Common myeloid progenitor, CD34-positive (primary cell): ENCODE measurements at regions not wholly inside any gene's neighbourhood (a gene's known extent, or its start where the extent isn't known, plus 50 kb on each side); places are given as distances from the start of the nearest gene placed in this dataset.

Experiments
- CTCF ChIA-PET: fragments of 350-600 bp; sonication (Branson Sonifier 250); formaldehyde crosslinking; loops from one replicate; lab custom pipeline; 2021; ENCODE audit warnings: antibody characterized with exemption; lab: Charles Lee
- POLR2A ChIA-PET: fragments of 350-600 bp; sonication (Branson Sonifier 250); formaldehyde crosslinking; loops from one replicate; lab custom pipeline; 2021; ENCODE audit warnings: antibody characterized with exemption; lab: Charles Lee
- DNase-seq, 3 donors: peaks; one replicate each; pipeline versions ENCODE4 v3.0.0 to v3.0.0-alpha.2; 2013
- H3K27ac ChIP-seq, 2 experiments: 1 replicate in 1 of 2; 2 replicates in 1 of 2; pipeline ENCODE4 v1.7.0; 2013; ENCODE audit warnings: inconsistent platforms in 2 of 2, low read length in 2 of 2, mild to moderate bottlenecking in 2 of 2, low read depth in 1 of 2, moderate library complexity in 1 of 2; ENCODE audit not compliant: severe bottlenecking in 2 of 2, insufficient read depth in 1 of 2, poor library complexity in 1 of 2
- H3K27me3 ChIP-seq, 5 experiments: replicated peaks in 2 of 5; 1 replicate in 3 of 5; 2 replicates in 2 of 5; pipeline versions ENCODE4 v1.6.1 to v1.7.0; 2013; ENCODE audit warnings: low read length in 4 of 5, mild to moderate bottlenecking in 2 of 5, moderate library complexity in 2 of 5, inconsistent platforms in 1 of 5; ENCODE audit not compliant: insufficient read depth in 5 of 5, control insufficient read depth in 4 of 5
- H3K36me3 ChIP-seq, 4 experiments: 1 replicate in 2 of 4; 2 replicates in 2 of 4; pipeline versions ENCODE4 v1.6.1 to v1.7.0; 2013; ENCODE audit warnings: low read length in 3 of 4, control low read depth in 1 of 4, mild to moderate bottlenecking in 1 of 4; ENCODE audit not compliant: control insufficient read depth in 4 of 4, insufficient read depth in 4 of 4
- H3K4me1 ChIP-seq, 4 experiments: 1 replicate in 3 of 4; 2 replicates in 1 of 4; pipeline versions ENCODE4 v1.6.1 to v1.7.1; 2013; ENCODE audit warnings: low read length in 3 of 4, mild to moderate bottlenecking in 3 of 4, control low read depth in 1 of 4, inconsistent platforms in 1 of 4, moderate library complexity in 1 of 4; ENCODE audit not compliant: control insufficient read depth in 4 of 4, insufficient read depth in 4 of 4; ENCODE audit errors: control extremely low read depth in 1 of 4
- H3K4me3 ChIP-seq, 7 experiments: 1 replicate in 4 of 7; 2 replicates in 3 of 7; pipeline versions ENCODE4 v1.5.1 to v1.7.0; 2013; ENCODE audit warnings: mild to moderate bottlenecking in 7 of 7, low read length in 6 of 7, moderate library complexity in 6 of 7, inconsistent platforms in 2 of 7, low read depth in 2 of 7, control low read depth in 1 of 7; ENCODE audit not compliant: insufficient read depth in 4 of 7, control insufficient read depth in 1 of 7; ENCODE audit errors: extremely low read depth in 1 of 7
- H3K9me3 ChIP-seq, 5 experiments: 1 replicate in 4 of 5; 2 replicates in 1 of 5; pipeline versions ENCODE4 v1.6.1 to v1.7.1; 2013; ENCODE audit warnings: low read length in 4 of 5, mild to moderate bottlenecking in 2 of 5, inconsistent platforms in 1 of 5, low read depth in 1 of 5, moderate library complexity in 1 of 5; ENCODE audit not compliant: control insufficient read depth in 4 of 5, insufficient read depth in 2 of 5; ENCODE audit errors: control extremely low read depth in 1 of 5
- WGBS: methylation state at CpG from one replicate; pipeline ENCODE4 v1.1.5; 2013; ENCODE audit not compliant: insufficient coverage; 5-methylcytosine and 5-hydroxymethylcytosine counted together

GRCh38 chr4:8688908-8689445, 96.4 kb downstream of the CPZ start:
- H3K4me1 ChIP-seq = no peaks in the 10 kb centered on the region

GRCh38 chr4:8688041-8688907, 95.7 kb downstream of the CPZ start:
- no peak overlapping the region for H3K4me3 ChIP-seq
- DNase-seq = peak; percentile 8 to 27 (median 9)
- ChIA-PET CTCF (interaction anchor here (0.6 to 2.5 kb wide), 9 partner anchors 8 to 229 kb away, joined by 3 to 11 read pairs (median 3); no protein-coding TSS in a partner anchor), POLR2A (interaction anchor here (0.6 kb wide), 2 partner anchors 20 to 1184 kb away, joined by 3 read pairs; no protein-coding TSS in a partner anchor)
- no peak overlapping the region for H3K27ac ChIP-seq
- H3K36me3 ChIP-seq = no peaks in the 10 kb centered on the region
- no peaks in the 10 kb centered on the region for H3K4me1 ChIP-seq
- H3K9me3 ChIP-seq = no peaks in the 10 kb centered on the region
- peaks cover 0 to 60% (median 16%) of the 10 kb centered on the region in 5 experiments for H3K27me3 ChIP-seq
- WGBS = 21% methylated on average over 26 of the region's 41 CpGs

More at GRCh38 chr4:8688908-8689445, 96.4 kb downstream of the CPZ start:
- Histone ChIP-seq H3K27me3 (peaks cover 0 to 67% (median 16%) of the 10 kb centered on the region in 5 experiments), H3K27ac (no peak overlapping the region), H3K4me3 (no peak overlapping the region), H3K36me3 (no peaks in the 10 kb centered on the region), H3K9me3 (no peaks in the 10 kb centered on the region)
- POLR2A ChIA-PET = interaction anchor here (0.6 kb wide), 1 partner anchor 19 kb away, joined by 3 read pairs; no protein-coding TSS in a partner anchor
- CTCF ChIA-PET = interaction anchor here (0.6 to 2.5 kb wide), 7 partner anchors 15 to 229 kb away, joined by 3 to 11 read pairs (median 3); no protein-coding TSS in a partner anchor
- DNase-seq = no peak
- 69% methylated on average over 17 of the region's 19 CpGs for WGBS

GRCh38 chr4:8687083-8687482, 94.5 kb downstream of the CPZ start:
- Histone ChIP-seq H3K27me3 (peaks cover 0 to 64% (median 16%) of the 10 kb centered on the region in 5 experiments), H3K9me3 (no peaks in the 10 kb centered on the region), H3K36me3 (no peaks in the 10 kb centered on the region), H3K4me1 (no peaks in the 10 kb centered on the region), H3K27ac (no peak overlapping the region), H3K4me3 (no peak overlapping the region)
- 100% methylated on average over 1 of the region's 1 CpG for WGBS
- DNase-seq = no peak
- POLR2A ChIA-PET = no interaction called here
- CTCF ChIA-PET = interaction anchor here (1.3 to 2.5 kb wide), 4 partner anchors 8 to 230 kb away, joined by 4 to 11 read pairs (median 6); no protein-coding TSS in a partner anchor

GRCh38 chr4:8685831-8686230, 93.3 kb downstream of the CPZ start:
- no peaks in the 10 kb centered on the region for H3K36me3 ChIP-seq
- 74% methylated on average over 5 of the region's 6 CpGs for WGBS
- DNase-seq = no peak
- POLR2A ChIA-PET = no interaction called here
- CTCF ChIA-PET = no interaction called here
- H3K4me3 ChIP-seq = no peak overlapping the region
- H3K27ac ChIP-seq = no peak overlapping the region
- no peaks in the 10 kb centered on the region for H3K4me1 ChIP-seq
- H3K27me3 ChIP-seq = peaks cover 0 to 62% (median 13%) of the 10 kb centered on the region in 5 experiments
- no peaks in the 10 kb centered on the region for H3K9me3 ChIP-seq

- H3K4me1 ChIP-seq = no peaks in the 10 kb centered on the region
- H3K27ac ChIP-seq = no peak overlapping the region
- CTCF ChIA-PET = no interaction called here
- H3K9me3 ChIP-seq = no peaks in the 10 kb centered on the region
- H3K36me3 ChIP-seq = no peaks in the 10 kb centered on the region
- H3K4me3 ChIP-seq = no peak overlapping the region
- POLR2A ChIA-PET = no interaction called here
- DNase-seq = no peak
- H3K27me3 ChIP-seq = peaks cover 0 to 60% (median 8%) of the 10 kb centered on the region in 5 experiments
- 98% methylated on average over 5 of the region's 5 CpGs for WGBS
Measured at GRCh38 chr4:8683462-8683861, 90.9 kb downstream of the CPZ start.

- H3K4me1 ChIP-seq = no peaks in the 10 kb centered on the region
- WGBS = 58% methylated on average over 10 of the region's 10 CpGs
- H3K27me3 ChIP-seq = peaks cover 0 to 52% (median 6%) of the 10 kb centered on the region in 5 experiments
- no peak overlapping the region for H3K4me3 ChIP-seq
- H3K27ac ChIP-seq = no peak overlapping the region
- POLR2A ChIA-PET = no interaction called here
- H3K36me3 ChIP-seq = no peaks in the 10 kb centered on the region
- peaks cover 0 to 3% (median 0%) of the 10 kb centered on the region in 5 experiments for H3K9me3 ChIP-seq
- no peak for DNase-seq
- CTCF ChIA-PET = no interaction called here
Measured at GRCh38 chr4:8682725-8683124, 90.2 kb downstream of the CPZ start.

GRCh38 chr4:8682296-8682695, 89.7 kb downstream of the CPZ start:
- WGBS = 93% methylated on average over 4 of the region's 4 CpGs
- no peak overlapping the region for H3K4me3 ChIP-seq
- H3K36me3 ChIP-seq = no peaks in the 10 kb centered on the region
- H3K4me1 ChIP-seq = no peaks in the 10 kb centered on the region
- no peak for DNase-seq
- ChIA-PET CTCF (no interaction called here), POLR2A (no interaction called here)
- H3K9me3 ChIP-seq = peaks cover 0 to 3% (median 0%) of the 10 kb centered on the region in 5 experiments
- no peak overlapping the region for H3K27ac ChIP-seq
- H3K27me3 ChIP-seq = peaks cover 0 to 48% (median 4%) of the 10 kb centered on the region in 5 experiments
